MM.1S (cell line): ENCODE measurements at regions not wholly inside any gene's neighbourhood (a gene's known extent, or its start where the extent isn't known, plus 50 kb on each side); places are given as distances from the start of the nearest gene placed in this dataset.

Experiments
- DNase-seq: peaks from one replicate; pipeline ENCODE4 v3.0.0-alpha.2; 2015
- H2AFZ ChIP-seq: fragments of 300-600 bp; sonication (generic); 2 replicates; pipeline ENCODE4 v1.6.0; 2016; ENCODE audit warnings: antibody characterized with exemption, low read length
- H3F3A ChIP-seq: fragments of 300-600 bp; sonication (generic); 2 replicates; pipeline ENCODE4 v1.6.1; 2016; ENCODE audit warnings: mild to moderate bottlenecking, antibody characterized with exemption, low read length, moderate library complexity, mixed read lengths; ENCODE audit not compliant: insufficient read depth
- H3K27ac ChIP-seq: fragments of 300-600 bp; sonication (generic); 2 replicates; pipeline ENCODE4 v1.5.1; 2016; ENCODE audit warnings: mild to moderate bottlenecking, low read length
- H3K27me3 ChIP-seq: fragments of 300-600 bp; sonication (generic); replicated peaks from 2 replicates; pipeline ENCODE4 v1.6.0; 2016; ENCODE audit warnings: low read length; ENCODE audit not compliant: insufficient read depth
- H3K36me3 ChIP-seq: fragments of 300-600 bp; sonication (generic); replicated peaks from 2 replicates; pipeline ENCODE4 v1.6.1; 2016; ENCODE audit warnings: mild to moderate bottlenecking, low read length, mixed read lengths; ENCODE audit not compliant: insufficient read depth
- H3K4me1 ChIP-seq: fragments of 300-600 bp; sonication (generic); 2 replicates; pipeline ENCODE4 v1.6.1; 2016; ENCODE audit warnings: low read length, mixed read lengths
- H3K4me2 ChIP-seq: fragments of 300-600 bp; sonication (generic); 2 replicates; pipeline ENCODE4 v1.6.0; 2016; ENCODE audit warnings: low read depth, low read length
- H3K4me3 ChIP-seq: fragments of 300-600 bp; sonication (generic); 2 replicates; pipeline ENCODE4 v1.5.1; 2016; ENCODE audit warnings: low read length, mixed read lengths
- H3K79me2 ChIP-seq: fragments of 300-600 bp; sonication (generic); 2 replicates; pipeline ENCODE4 v1.6.1; 2016; ENCODE audit warnings: mixed run types, low read length, mixed read lengths
- H3K9ac ChIP-seq: fragments of 300-600 bp; sonication (generic); 2 replicates; pipeline ENCODE4 v1.6.1; 2016; ENCODE audit warnings: low read length, mixed read lengths
- H3K9me2 ChIP-seq: fragments of 300-600 bp; sonication (generic); replicated peaks from 2 replicates; pipeline ENCODE4 v1.6.1; 2016; ENCODE audit warnings: mild to moderate bottlenecking, low read length, mixed read lengths; ENCODE audit not compliant: insufficient read depth
- H3K9me3 ChIP-seq: fragments of 300-600 bp; sonication (generic); replicated peaks from 2 replicates; pipeline ENCODE4 v1.6.1; 2016; ENCODE audit warnings: mild to moderate bottlenecking, low read length, mixed read lengths; ENCODE audit not compliant: insufficient read depth
- H4K20me1 ChIP-seq: fragments of 300-600 bp; sonication (generic); 2 replicates; pipeline ENCODE4 v1.6.1; 2016; ENCODE audit warnings: mild to moderate bottlenecking, low read length, moderate library complexity, mixed read lengths; ENCODE audit not compliant: insufficient read depth
- CTCF ChIP-seq: fragments of 300-600 bp; sonication (generic); IDR thresholded peaks from 2 replicates; pipeline ENCODE4 v1.5.1; 2016; ENCODE audit warnings: antibody characterized with exemption, low read length, mixed read lengths
- EZH2 ChIP-seq: fragments of 300-600 bp; sonication (generic); optimal IDR thresholded peaks from 2 replicates; pipeline ENCODE3; 2017; ENCODE audit warnings: low read depth, mild to moderate bottlenecking, antibody characterized with exemption, low read length, mixed read lengths
- EZH2phosphoT487 ChIP-seq: fragments of 300-600 bp; sonication (generic); IDR thresholded peaks from 2 replicates; pipeline ENCODE4 v1.6.1; 2018; ENCODE audit warnings: antibody characterized with exemption, low read length

- Histone ChIP-seq H3K9me2 (no peaks in the 10 kb centered on the region), H3K36me3 (no peaks in the 10 kb centered on the region), H3K27me3 (no peaks in the 10 kb centered on the region), H3K27ac (no peak overlapping the region), H4K20me1 (no peaks in the 10 kb centered on the region), H3K9me3 (no peaks in the 10 kb centered on the region), H3K4me2 (no peak overlapping the region), H3K9ac (no peak overlapping the region), H3K79me2 (no peaks in the 10 kb centered on the region), H2AFZ (no peak overlapping the region), H3F3A (no peaks in the 10 kb centered on the region), H3K4me3 (no peak overlapping the region), H3K4me1 (no peaks in the 10 kb centered on the region; the same call in 1 of the 2 replicates)
- no peak for DNase-seq
- no peak for TF ChIP-seq EZH2phosphoT487
- TF ChIP-seq CTCF = no peak
- TF ChIP-seq EZH2 = no peak
Measured at GRCh38 chr6:6884193-6884627, 223.6 kb upstream of the RREB1 start.

- H3K9me3 ChIP-seq = no peaks in the 10 kb centered on the region
- no peaks in the 10 kb centered on the region for H3K79me2 ChIP-seq
- DNase-seq = no peak
- no peak overlapping the region for H3K4me2 ChIP-seq
- H3K27ac ChIP-seq = no peak overlapping the region
- H3K27me3 ChIP-seq = no peaks in the 10 kb centered on the region
- H3F3A ChIP-seq = no peaks in the 10 kb centered on the region
- no peaks in the 10 kb centered on the region for H3K4me1 ChIP-seq
- no peak overlapping the region for H3K4me3 ChIP-seq
- no peaks in the 10 kb centered on the region for H3K9me2 ChIP-seq
- H2AFZ ChIP-seq = no peak overlapping the region
- H3K36me3 ChIP-seq = no peaks in the 10 kb centered on the region
- TF ChIP-seq EZH2 (no peak), EZH2phosphoT487 (no peak), CTCF (no peak)
- no peaks in the 10 kb centered on the region for H4K20me1 ChIP-seq
- no peak overlapping the region for H3K9ac ChIP-seq
Measured at GRCh38 chr6:6884916-6885315, 222.8 kb upstream of the RREB1 start.

GRCh38 chr6:6885521-6886170 is 222.1 kb upstream of the RREB1 start:
- no peaks in the 10 kb centered on the region for H3K79me2 ChIP-seq
- TF ChIP-seq CTCF (no peak), EZH2phosphoT487 (no peak), EZH2 (no peak)
- H2AFZ ChIP-seq = no peak overlapping the region
- no peak overlapping the region for H3K27ac ChIP-seq
- H3K4me1 ChIP-seq = no peaks in the 10 kb centered on the region
- no peaks in the 10 kb centered on the region for H4K20me1 ChIP-seq
- H3K4me3 ChIP-seq = no peak overlapping the region
- H3F3A ChIP-seq = no peaks in the 10 kb centered on the region
- H3K9ac ChIP-seq = no peak overlapping the region
- no peaks in the 10 kb centered on the region for H3K27me3 ChIP-seq
- H3K36me3 ChIP-seq = no peaks in the 10 kb centered on the region
- H3K9me3 ChIP-seq = no peaks in the 10 kb centered on the region
- H3K9me2 ChIP-seq = no peaks in the 10 kb centered on the region
- no peak overlapping the region for H3K4me2 ChIP-seq
- no peak for DNase-seq
